MM.1S (cell line): ENCODE measurements at regions not wholly inside any gene's neighbourhood (a gene's known extent, or its start where the extent isn't known, plus 50 kb on each side); places are given as distances from the start of the nearest gene placed in this dataset.

Experiments used
- DNase-seq: peaks from one replicate; pipeline ENCODE4 v3.0.0-alpha.2; 2015
- H2AFZ ChIP-seq: fragments of 300-600 bp; sonication (generic); 2 replicates; pipeline ENCODE4 v1.6.0; 2016; ENCODE audit warnings: antibody characterized with exemption, low read length
- H3F3A ChIP-seq: fragments of 300-600 bp; sonication (generic); 2 replicates; pipeline ENCODE4 v1.6.1; 2016; ENCODE audit warnings: mild to moderate bottlenecking, antibody characterized with exemption, low read length, moderate library complexity, mixed read lengths; ENCODE audit not compliant: insufficient read depth
- H3K27ac ChIP-seq: fragments of 300-600 bp; sonication (generic); 2 replicates; pipeline ENCODE4 v1.5.1; 2016; ENCODE audit warnings: mild to moderate bottlenecking, low read length
- H3K27me3 ChIP-seq: fragments of 300-600 bp; sonication (generic); replicated peaks from 2 replicates; pipeline ENCODE4 v1.6.0; 2016; ENCODE audit warnings: low read length; ENCODE audit not compliant: insufficient read depth
- H3K36me3 ChIP-seq: fragments of 300-600 bp; sonication (generic); replicated peaks from 2 replicates; pipeline ENCODE4 v1.6.1; 2016; ENCODE audit warnings: mild to moderate bottlenecking, low read length, mixed read lengths; ENCODE audit not compliant: insufficient read depth
- H3K4me1 ChIP-seq: fragments of 300-600 bp; sonication (generic); 2 replicates; pipeline ENCODE4 v1.6.1; 2016; ENCODE audit warnings: low read length, mixed read lengths
- H3K4me2 ChIP-seq: fragments of 300-600 bp; sonication (generic); 2 replicates; pipeline ENCODE4 v1.6.0; 2016; ENCODE audit warnings: low read depth, low read length
- H3K4me3 ChIP-seq: fragments of 300-600 bp; sonication (generic); 2 replicates; pipeline ENCODE4 v1.5.1; 2016; ENCODE audit warnings: low read length, mixed read lengths
- H3K79me2 ChIP-seq: fragments of 300-600 bp; sonication (generic); 2 replicates; pipeline ENCODE4 v1.6.1; 2016; ENCODE audit warnings: mixed run types, low read length, mixed read lengths
- H3K9ac ChIP-seq: fragments of 300-600 bp; sonication (generic); 2 replicates; pipeline ENCODE4 v1.6.1; 2016; ENCODE audit warnings: low read length, mixed read lengths
- H3K9me2 ChIP-seq: fragments of 300-600 bp; sonication (generic); replicated peaks from 2 replicates; pipeline ENCODE4 v1.6.1; 2016; ENCODE audit warnings: mild to moderate bottlenecking, low read length, mixed read lengths; ENCODE audit not compliant: insufficient read depth
- H3K9me3 ChIP-seq: fragments of 300-600 bp; sonication (generic); replicated peaks from 2 replicates; pipeline ENCODE4 v1.6.1; 2016; ENCODE audit warnings: mild to moderate bottlenecking, low read length, mixed read lengths; ENCODE audit not compliant: insufficient read depth
- H4K20me1 ChIP-seq: fragments of 300-600 bp; sonication (generic); 2 replicates; pipeline ENCODE4 v1.6.1; 2016; ENCODE audit warnings: mild to moderate bottlenecking, low read length, moderate library complexity, mixed read lengths; ENCODE audit not compliant: insufficient read depth
- EZH2 ChIP-seq: fragments of 300-600 bp; sonication (generic); optimal IDR thresholded peaks from 2 replicates; pipeline ENCODE3; 2017; ENCODE audit warnings: low read depth, mild to moderate bottlenecking, antibody characterized with exemption, low read length, mixed read lengths
- EZH2phosphoT487 ChIP-seq: fragments of 300-600 bp; sonication (generic); IDR thresholded peaks from 2 replicates; pipeline ENCODE4 v1.6.1; 2018; ENCODE audit warnings: antibody characterized with exemption, low read length
- TF ChIP-seq, protein P1 (sequence below): fragments of 300-600 bp; sonication (generic); IDR thresholded peaks from 2 replicates; pipeline ENCODE4 v1.5.1; 2016; ENCODE audit warnings: antibody characterized with exemption, low read length, mixed read lengths

DNA sequence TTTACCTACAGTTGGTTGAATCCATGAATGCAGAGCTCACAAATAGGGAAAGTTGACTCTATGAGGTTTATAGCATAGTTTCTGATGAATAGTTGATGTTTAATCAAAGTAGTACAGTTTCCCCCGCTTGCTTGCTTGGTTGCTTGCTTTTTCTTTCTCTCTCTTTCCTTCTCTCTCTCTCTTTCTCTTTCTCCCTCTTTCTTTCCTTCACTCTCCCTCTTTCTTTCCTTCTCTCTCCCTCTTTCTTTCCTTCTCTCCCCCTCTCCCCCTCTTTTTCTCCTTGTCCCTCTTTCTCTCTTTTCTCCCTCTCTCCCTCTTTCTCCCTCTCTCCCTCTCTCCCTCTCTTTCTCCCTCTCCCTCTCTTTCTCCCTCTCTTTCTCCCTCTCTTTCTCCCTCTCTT, 999.9 kb upstream of the CELF4 start:
- Histone ChIP-seq H3K4me3 (no peak overlapping the region), H3K4me2 (no peak overlapping the region), H3K9me2 (no peaks in the 10 kb centered on the region), H4K20me1 (no peaks in the 10 kb centered on the region), H3F3A (no peaks in the 10 kb centered on the region), H3K79me2 (no peaks in the 10 kb centered on the region), H3K27ac (no peak overlapping the region), H3K4me1 (no peaks in the 10 kb centered on the region), H2AFZ (no peak overlapping the region), H3K9ac (no peak overlapping the region), H3K36me3 (no peaks in the 10 kb centered on the region), H3K9me3 (no peaks in the 10 kb centered on the region), H3K27me3 (no peaks in the 10 kb centered on the region)
- TF ChIP-seq EZH2phosphoT487 (no peak), EZH2 (no peak)
- TF ChIP-seq, protein P1, sequence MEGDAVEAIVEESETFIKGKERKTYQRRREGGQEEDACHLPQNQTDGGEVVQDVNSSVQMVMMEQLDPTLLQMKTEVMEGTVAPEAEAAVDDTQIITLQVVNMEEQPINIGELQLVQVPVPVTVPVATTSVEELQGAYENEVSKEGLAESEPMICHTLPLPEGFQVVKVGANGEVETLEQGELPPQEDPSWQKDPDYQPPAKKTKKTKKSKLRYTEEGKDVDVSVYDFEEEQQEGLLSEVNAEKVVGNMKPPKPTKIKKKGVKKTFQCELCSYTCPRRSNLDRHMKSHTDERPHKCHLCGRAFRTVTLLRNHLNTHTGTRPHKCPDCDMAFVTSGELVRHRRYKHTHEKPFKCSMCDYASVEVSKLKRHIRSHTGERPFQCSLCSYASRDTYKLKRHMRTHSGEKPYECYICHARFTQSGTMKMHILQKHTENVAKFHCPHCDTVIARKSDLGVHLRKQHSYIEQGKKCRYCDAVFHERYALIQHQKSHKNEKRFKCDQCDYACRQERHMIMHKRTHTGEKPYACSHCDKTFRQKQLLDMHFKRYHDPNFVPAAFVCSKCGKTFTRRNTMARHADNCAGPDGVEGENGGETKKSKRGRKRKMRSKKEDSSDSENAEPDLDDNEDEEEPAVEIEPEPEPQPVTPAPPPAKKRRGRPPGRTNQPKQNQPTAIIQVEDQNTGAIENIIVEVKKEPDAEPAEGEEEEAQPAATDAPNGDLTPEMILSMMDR = no peak
- DNase-seq = no peak

DNA sequence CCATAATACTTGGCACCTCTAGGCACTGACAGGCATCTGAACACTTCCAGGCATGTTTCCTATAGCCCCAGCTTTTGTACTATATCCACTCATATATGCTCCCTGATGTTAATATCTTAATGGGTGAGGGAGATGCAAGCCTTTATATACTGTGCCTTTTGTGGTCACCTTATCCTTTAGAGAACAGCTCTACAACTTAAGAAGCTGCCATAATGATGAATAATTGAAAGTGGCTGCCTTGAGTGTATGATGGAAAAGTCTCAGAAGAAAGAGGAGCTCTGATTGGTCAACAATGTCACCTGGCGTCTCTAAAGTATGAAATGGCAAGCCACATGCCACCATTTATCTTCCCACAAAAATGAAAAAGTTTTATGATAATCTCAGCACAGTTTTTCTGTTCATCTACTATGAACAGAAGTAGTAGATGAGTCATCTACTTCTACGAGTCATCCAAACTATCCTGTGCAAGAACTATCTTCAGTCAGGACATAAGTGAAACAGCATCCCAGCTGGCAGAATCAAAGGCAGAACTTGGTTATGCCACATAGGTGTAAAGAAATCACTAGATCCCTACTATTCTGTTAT, 997.9 kb upstream of the CELF4 start:
- Histone ChIP-seq H2AFZ (no peak overlapping the region), H3K79me2 (no peaks in the 10 kb centered on the region), H3F3A (no peaks in the 10 kb centered on the region), H3K27ac (no peak overlapping the region), H3K4me2 (no peak overlapping the region), H3K4me3 (no peak overlapping the region), H3K9me2 (no peaks in the 10 kb centered on the region), H3K9ac (no peak overlapping the region), H4K20me1 (no peaks in the 10 kb centered on the region), H3K36me3 (no peaks in the 10 kb centered on the region), H3K27me3 (no peaks in the 10 kb centered on the region), H3K4me1 (no peaks in the 10 kb centered on the region), H3K9me3 (no peaks in the 10 kb centered on the region)
- no peak for DNase-seq
- TF ChIP-seq EZH2 (no peak), EZH2phosphoT487 (no peak)
- TF ChIP-seq, protein P1 = no peak

DNA sequence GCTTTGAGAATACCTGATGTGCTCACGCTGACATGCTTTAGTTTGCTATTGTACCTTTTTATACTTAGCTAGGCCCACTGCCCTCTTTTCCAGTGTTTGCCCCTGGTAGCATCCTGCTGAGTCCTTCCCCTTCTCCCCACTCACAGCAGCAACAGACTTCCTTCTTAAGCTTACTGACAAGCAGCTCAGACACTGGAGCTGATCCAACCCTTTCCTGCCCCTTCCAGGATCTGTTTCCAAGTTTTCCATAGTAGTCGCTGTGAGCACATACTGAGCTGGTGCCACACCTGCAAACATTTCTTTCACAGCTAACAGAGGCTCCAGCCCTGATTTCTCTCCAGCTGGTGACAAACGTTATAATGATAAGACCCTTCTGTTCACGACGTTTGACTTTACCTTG, 991.4 kb upstream of the CELF4 start:
- H3K9ac ChIP-seq = no peak overlapping the region

More for the DNA sequence above, 991.4 kb upstream of the CELF4 start:
- Histone ChIP-seq H3K9me2 (no peaks in the 10 kb centered on the region), H3K4me3 (no peak overlapping the region), H3K36me3 (no peaks in the 10 kb centered on the region), H2AFZ (no peak overlapping the region), H3K79me2 (no peaks in the 10 kb centered on the region), H3F3A (no peaks in the 10 kb centered on the region), H3K4me1 (no peaks in the 10 kb centered on the region), H4K20me1 (no peaks in the 10 kb centered on the region), H3K27me3 (no peaks in the 10 kb centered on the region), H3K4me2 (no peak overlapping the region), H3K27ac (no peak overlapping the region), H3K9me3 (no peaks in the 10 kb centered on the region)
- TF ChIP-seq EZH2 = no peak
- TF ChIP-seq, protein P1 = no peak
- no peak for TF ChIP-seq EZH2phosphoT487
- no peak for DNase-seq
